ENCODE measurements at regions not wholly inside any gene's neighbourhood (a gene's known extent, or its start where the extent isn't known, plus 50 kb on each side); places are given as distances from the start of the nearest gene placed in this dataset.

DNA sequence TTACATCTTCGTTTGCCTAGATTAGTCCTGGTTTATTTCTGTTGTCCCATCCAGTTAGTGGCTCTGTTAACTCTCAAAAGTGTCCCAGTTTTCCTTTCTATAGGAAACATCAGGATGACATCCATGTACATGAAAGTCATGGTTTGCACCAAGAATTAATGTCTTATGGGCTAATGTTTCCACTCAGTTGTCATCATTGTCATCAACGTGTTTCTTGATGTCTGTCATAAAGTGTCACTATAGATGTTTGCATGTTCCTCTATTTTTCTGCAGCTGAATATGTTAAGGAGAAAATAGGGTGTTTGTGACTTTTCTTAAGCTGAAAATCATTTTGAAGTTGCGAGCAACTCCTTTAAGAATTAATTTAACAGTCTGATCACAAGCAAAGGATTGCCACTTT lies 567.0 kb downstream of the TMEM114 start:
- TF ChIP-seq POLR2A (IDR thresholded peaks at IDR 0.05; ENCODE audit: low read depth): no peak
- TF ChIP-seq, protein P1, sequence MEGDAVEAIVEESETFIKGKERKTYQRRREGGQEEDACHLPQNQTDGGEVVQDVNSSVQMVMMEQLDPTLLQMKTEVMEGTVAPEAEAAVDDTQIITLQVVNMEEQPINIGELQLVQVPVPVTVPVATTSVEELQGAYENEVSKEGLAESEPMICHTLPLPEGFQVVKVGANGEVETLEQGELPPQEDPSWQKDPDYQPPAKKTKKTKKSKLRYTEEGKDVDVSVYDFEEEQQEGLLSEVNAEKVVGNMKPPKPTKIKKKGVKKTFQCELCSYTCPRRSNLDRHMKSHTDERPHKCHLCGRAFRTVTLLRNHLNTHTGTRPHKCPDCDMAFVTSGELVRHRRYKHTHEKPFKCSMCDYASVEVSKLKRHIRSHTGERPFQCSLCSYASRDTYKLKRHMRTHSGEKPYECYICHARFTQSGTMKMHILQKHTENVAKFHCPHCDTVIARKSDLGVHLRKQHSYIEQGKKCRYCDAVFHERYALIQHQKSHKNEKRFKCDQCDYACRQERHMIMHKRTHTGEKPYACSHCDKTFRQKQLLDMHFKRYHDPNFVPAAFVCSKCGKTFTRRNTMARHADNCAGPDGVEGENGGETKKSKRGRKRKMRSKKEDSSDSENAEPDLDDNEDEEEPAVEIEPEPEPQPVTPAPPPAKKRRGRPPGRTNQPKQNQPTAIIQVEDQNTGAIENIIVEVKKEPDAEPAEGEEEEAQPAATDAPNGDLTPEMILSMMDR (IDR thresholded peaks at IDR 0.05): no peak
- TF ChIP-seq POLR2AphosphoS5 (IDR thresholded peaks at IDR 0.05): no peak
- TF ChIP-seq EP300 (IDR thresholded peaks at IDR 0.05): no peak

Measured in esophagus muscularis mucosa (tissue), 4 donors.